Prostate gland (tissue), 2 donors: ENCODE measurements at regions not wholly inside any gene's neighbourhood (a gene's known extent, or its start where the extent isn't known, plus 50 kb on each side); places are given as distances from the start of the nearest gene placed in this dataset.

Source experiments
- POLR2AphosphoS5 ChIP-seq: sonication (generic); formaldehyde crosslinking; IDR thresholded peaks from one replicate; pipeline ENCODE4 v1.6.1; 2017; ENCODE audit warnings: antibody characterized with exemption
- TF ChIP-seq, protein P1 (sequence below), 4 experiments: fragments of 200-600 bp in 2 of 4; fragments of 450-650 bp in 2 of 4; sonication (generic) in 2 of 4; IDR thresholded peaks; 1 replicate in 3 of 4; 2 replicates in 1 of 4; pipeline ENCODE4 v1.5.1; 2016 to 2019; ENCODE audit warnings: antibody characterized with exemption in 4 of 4, mild to moderate bottlenecking in 2 of 4, moderate library complexity in 2 of 4

DNA sequence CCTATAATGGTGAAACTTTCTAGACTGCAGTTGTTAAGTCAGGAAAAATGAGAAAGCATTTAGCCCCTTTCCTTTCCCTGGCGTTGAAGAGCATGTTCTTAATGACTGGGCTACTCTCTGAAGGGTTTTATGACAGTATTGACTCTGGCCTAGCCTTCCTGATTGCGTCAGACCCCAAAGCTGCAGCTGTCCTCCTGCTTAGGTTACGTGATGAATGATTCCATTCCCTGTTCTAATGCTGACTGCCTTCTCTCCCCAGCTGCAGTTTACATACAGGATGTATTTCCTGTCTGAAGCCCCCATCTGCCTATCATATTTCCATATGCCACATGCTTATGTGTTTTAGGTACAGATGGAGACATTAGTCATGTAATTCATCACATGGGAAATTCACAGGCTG, 105.8 kb upstream of the EGFL6 start:
- TF ChIP-seq, protein P1, sequence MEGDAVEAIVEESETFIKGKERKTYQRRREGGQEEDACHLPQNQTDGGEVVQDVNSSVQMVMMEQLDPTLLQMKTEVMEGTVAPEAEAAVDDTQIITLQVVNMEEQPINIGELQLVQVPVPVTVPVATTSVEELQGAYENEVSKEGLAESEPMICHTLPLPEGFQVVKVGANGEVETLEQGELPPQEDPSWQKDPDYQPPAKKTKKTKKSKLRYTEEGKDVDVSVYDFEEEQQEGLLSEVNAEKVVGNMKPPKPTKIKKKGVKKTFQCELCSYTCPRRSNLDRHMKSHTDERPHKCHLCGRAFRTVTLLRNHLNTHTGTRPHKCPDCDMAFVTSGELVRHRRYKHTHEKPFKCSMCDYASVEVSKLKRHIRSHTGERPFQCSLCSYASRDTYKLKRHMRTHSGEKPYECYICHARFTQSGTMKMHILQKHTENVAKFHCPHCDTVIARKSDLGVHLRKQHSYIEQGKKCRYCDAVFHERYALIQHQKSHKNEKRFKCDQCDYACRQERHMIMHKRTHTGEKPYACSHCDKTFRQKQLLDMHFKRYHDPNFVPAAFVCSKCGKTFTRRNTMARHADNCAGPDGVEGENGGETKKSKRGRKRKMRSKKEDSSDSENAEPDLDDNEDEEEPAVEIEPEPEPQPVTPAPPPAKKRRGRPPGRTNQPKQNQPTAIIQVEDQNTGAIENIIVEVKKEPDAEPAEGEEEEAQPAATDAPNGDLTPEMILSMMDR (IDR thresholded peaks at IDR 0.05) = no peak
- no peak for TF ChIP-seq POLR2AphosphoS5
